ENCODE measurements at regions not wholly inside any gene's neighbourhood (a gene's known extent, or its start where the extent isn't known, plus 50 kb on each side); places are given as distances from the start of the nearest gene placed in this dataset.
"Not testable (repeated sequence)": the region's sequence is repeated elsewhere in the genome, so short reads cannot be mapped to it uniquely, and the experiment has no call there.

DNA sequence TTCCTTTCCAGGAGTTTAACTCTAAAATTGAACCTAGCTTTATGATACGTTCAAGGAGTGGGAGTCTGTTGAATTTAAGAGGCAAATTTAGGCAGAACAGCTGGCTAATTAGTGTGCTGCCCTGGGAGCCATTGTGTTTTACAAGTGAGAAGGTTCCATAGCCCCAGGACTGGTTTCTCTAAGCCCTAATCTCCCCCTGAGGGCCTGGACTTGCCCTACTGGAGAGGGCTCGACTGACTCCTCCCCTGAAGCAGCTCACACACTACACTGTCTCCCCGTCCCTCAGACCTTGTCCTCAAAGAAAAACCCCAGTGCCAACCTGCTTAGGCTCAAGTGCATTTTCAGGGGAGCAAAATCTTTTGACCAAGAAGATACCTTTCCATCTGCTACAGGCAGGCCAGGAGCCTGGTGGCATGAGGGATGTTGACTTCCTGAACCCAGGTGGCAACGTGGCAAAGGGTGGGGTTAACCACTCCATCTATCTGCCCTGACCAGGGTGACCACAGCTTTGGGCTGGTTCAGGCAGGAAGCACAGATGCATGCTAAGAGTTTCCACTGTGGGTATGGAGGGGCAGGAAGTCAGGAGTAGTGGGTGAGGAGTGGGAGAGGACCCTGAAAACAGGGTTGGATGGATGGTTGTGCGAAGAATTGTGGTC lies 68.9 kb upstream of the CARD11 start:
- H3K9ac ChIP-seq (ENCODE audit: low read depth in 1 of 2, low read length in 2 of 2) = no peak overlapping the region
- H3K27me3 ChIP-seq (ENCODE audit: control insufficient read depth in 2 of 2, insufficient read depth in 2 of 2, low read length in 2 of 2) = peaks cover 0 to 6% of the 10 kb centered on the region in 2 donors
- H3K27ac ChIP-seq (ENCODE audit: low read depth in 2 of 2, low read length in 2 of 2) = no peak overlapping the region
- H3K36me3 ChIP-seq (ENCODE audit: control insufficient read depth in 2 of 2, insufficient read depth in 2 of 2, low read length in 2 of 2) = no peaks in the 10 kb centered on the region
- no peak overlapping the region for H3K4me3 ChIP-seq (ENCODE audit: low read length in 2 of 2)
- H3K9me3 ChIP-seq (ENCODE audit: control insufficient read depth in 2 of 2, low read length in 2 of 2) = no peaks in the 10 kb centered on the region
- no peaks in the 10 kb centered on the region for H3K4me1 ChIP-seq (ENCODE audit: control insufficient read depth in 2 of 2, insufficient read depth in 2 of 2, low read length in 2 of 2)

DNA sequence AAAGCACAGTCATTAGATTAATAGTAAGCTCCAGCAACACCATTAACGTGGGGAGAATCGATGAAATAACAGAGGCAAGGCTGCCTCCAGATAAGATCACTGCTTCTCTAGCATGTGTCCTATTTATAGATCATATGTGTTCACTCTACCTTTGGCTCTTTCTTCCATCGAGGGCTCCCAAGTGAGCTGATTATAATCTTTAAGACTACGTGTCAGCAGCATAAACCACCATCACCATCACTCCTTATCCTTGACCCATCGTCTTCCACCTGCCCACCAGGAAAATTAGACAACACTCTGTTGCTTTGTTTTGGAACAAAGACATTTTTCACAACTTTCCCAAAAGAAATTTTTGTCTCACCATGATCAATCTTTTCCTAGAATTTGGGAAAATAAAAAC lies 71.2 kb upstream of the CARD11 start:
- peaks cover 0 to 2% of the 10 kb centered on the region in 2 donors for H3K27me3 ChIP-seq (ENCODE audit: control insufficient read depth in 2 of 2, insufficient read depth in 2 of 2, low read length in 2 of 2)

DNA sequence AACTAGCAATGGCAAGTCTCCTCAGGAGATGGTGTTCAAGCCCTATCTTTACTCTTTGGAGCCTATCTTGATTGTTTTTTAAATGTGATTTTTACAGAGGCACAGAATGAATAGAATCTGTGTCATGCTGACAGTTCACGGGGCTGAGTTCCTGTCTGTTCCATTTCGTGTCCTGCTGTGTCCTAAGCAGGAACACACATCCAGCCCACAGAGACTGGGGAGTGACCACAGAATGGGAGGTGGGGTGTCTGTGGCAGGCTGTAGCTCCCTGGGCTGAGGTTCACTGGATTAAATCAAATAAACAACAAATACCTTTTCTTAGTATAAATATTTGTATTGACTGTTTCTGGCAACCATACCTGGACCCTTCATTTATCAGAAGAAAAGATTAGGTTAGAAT lies 73.4 kb upstream of the CARD11 start:
- Histone ChIP-seq H3K4me1 (ENCODE audit: control insufficient read depth in 2 of 2, insufficient read depth in 2 of 2, low read length in 2 of 2) (no peaks in the 10 kb centered on the region), H3K4me3 (ENCODE audit: low read length in 2 of 2) (no peak overlapping the region), H3K36me3 (ENCODE audit: control insufficient read depth in 2 of 2, insufficient read depth in 2 of 2, low read length in 2 of 2) (no peaks in the 10 kb centered on the region), H3K9ac (ENCODE audit: low read depth in 1 of 2, low read length in 2 of 2) (no peak overlapping the region), H3K9me3 (ENCODE audit: control insufficient read depth in 2 of 2, low read length in 2 of 2) (peaks cover 0 to 6% of the 10 kb centered on the region in 2 donors), H3K27ac (ENCODE audit: low read depth in 2 of 2, low read length in 2 of 2) (no peak overlapping the region), H3K27me3 (ENCODE audit: control insufficient read depth in 2 of 2, insufficient read depth in 2 of 2, low read length in 2 of 2) (peaks cover 0 to 2% of the 10 kb centered on the region in 2 donors)

More for the DNA sequence above, 71.2 kb upstream of the CARD11 start:
- no peak overlapping the region for H3K4me3 ChIP-seq (ENCODE audit: low read length in 2 of 2)
- no peaks in the 10 kb centered on the region for H3K9me3 ChIP-seq (ENCODE audit: control insufficient read depth in 2 of 2, low read length in 2 of 2)
- H3K4me1 ChIP-seq (ENCODE audit: control insufficient read depth in 2 of 2, insufficient read depth in 2 of 2, low read length in 2 of 2) = no peaks in the 10 kb centered on the region
- no peak overlapping the region for H3K27ac ChIP-seq (ENCODE audit: low read depth in 2 of 2, low read length in 2 of 2)
- H3K9ac ChIP-seq (ENCODE audit: low read depth in 1 of 2, low read length in 2 of 2) = no peak overlapping the region
- no peaks in the 10 kb centered on the region for H3K36me3 ChIP-seq (ENCODE audit: control insufficient read depth in 2 of 2, insufficient read depth in 2 of 2, low read length in 2 of 2)

DNA sequence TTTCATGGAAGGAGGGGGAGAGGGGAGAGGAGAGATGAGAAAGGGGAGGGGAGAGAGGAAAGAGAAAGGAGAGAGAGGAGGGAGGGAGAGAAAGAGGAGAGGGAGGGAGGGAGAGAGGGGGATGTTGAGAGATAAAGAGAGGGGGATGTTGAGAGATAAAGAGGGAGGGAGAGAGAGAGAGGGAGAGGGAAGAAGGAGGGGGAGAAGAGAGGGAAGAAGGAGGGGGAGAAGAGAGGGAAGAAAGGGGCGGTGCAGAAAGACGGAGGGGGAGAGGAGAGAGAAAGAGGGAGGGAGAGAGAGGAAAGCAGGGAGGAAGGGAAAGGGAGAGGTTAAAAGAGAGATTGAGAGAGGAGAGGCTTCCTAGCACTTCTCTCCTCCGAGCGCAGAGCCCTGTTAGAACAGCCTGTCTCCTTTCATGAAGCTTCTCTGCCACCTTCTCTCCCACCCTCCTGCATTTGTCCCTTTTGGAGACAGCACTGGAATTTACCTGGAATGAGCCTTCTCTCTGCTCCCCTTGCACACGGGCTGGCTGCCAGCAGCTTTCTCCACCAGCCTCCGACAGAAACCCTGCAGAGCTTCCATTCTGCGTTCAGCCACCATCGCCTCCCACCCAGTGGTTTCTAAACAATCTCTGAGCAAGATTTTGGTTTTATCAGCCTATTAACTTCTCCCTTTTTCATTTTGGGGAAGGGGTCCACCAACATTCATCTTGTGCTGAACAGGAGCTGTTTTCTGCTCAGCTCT lies 74.0 kb upstream of the CARD11 start:
- Histone ChIP-seq H3K27ac (ENCODE audit: low read depth in 2 of 2, low read length in 2 of 2) (no peak overlapping the region), H3K9ac (ENCODE audit: low read depth in 1 of 2, low read length in 2 of 2) (no peak overlapping the region), H3K4me3 (ENCODE audit: low read length in 2 of 2) (no peak overlapping the region), H3K27me3 (ENCODE audit: control insufficient read depth in 2 of 2, insufficient read depth in 2 of 2, low read length in 2 of 2) (peaks cover 0 to 2% of the 10 kb centered on the region in 2 donors), H3K9me3 (ENCODE audit: control insufficient read depth in 2 of 2, low read length in 2 of 2) (peaks cover 0 to 6% of the 10 kb centered on the region in 2 donors), H3K36me3 (ENCODE audit: control insufficient read depth in 2 of 2, insufficient read depth in 2 of 2, low read length in 2 of 2) (no peaks in the 10 kb centered on the region), H3K4me1 (ENCODE audit: control insufficient read depth in 2 of 2, insufficient read depth in 2 of 2, low read length in 2 of 2) (no peaks in the 10 kb centered on the region)

DNA sequence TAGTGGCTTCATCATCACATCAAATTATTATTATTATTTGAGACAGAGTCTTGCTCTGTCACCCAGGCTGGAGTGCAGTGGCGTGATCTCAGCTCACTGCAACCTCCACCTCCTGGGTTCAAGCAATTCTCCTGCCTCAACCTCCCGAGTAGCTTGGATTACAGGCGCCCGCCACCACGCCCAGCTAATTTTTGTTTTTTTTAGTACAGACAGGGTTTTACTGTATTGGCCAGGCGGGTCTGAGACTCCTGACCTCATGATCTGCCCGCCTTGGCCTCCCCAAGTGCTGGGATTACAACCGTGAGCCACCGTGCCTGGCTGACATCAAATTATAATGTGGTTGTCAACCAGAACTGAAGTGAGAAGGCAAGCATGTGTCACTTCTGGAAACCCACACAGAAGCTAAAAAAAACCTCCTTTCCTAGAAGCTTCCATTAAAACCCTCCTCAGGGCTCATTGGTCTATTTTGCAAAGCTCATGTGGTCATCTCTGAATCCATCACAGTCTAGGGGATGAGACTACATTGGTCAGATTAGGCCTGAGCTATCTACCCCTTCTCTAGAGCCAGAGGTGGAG lies 75.8 kb upstream of the CARD11 start:
- H3K27me3 ChIP-seq (ENCODE audit: control insufficient read depth in 2 of 2, insufficient read depth in 2 of 2, low read length in 2 of 2); H3K9ac ChIP-seq (ENCODE audit: low read depth in 1 of 2, low read length in 2 of 2); H3K4me3 ChIP-seq (ENCODE audit: low read length in 2 of 2); H3K36me3 ChIP-seq (ENCODE audit: control insufficient read depth in 2 of 2, insufficient read depth in 2 of 2, low read length in 2 of 2); H3K9me3 ChIP-seq (ENCODE audit: control insufficient read depth in 2 of 2, low read length in 2 of 2); H3K4me1 ChIP-seq (ENCODE audit: control insufficient read depth in 2 of 2, insufficient read depth in 2 of 2, low read length in 2 of 2); H3K27ac ChIP-seq (ENCODE audit: low read depth in 2 of 2, low read length in 2 of 2): not testable (repeated sequence)

DNA sequence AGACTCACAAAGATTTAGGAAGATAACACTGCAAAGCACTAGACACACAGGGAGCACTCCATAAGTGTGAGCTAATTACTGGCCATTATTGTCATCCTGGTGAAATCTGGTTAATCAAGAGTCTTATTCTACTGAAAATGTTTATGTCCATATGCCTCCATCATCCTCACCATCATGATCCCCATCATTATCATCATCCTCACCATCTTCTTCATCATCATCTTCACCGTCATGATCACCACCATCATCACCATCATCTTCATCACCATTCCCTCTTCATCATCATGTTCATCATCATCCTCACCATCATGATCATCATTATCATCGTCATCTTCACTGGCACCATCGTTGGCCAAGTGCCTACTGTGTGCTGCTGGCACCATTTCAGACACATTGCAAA lies 76.3 kb upstream of the CARD11 start:
- H3K27ac ChIP-seq (ENCODE audit: low read depth in 2 of 2, low read length in 2 of 2) = no peak overlapping the region
- no peak overlapping the region for H3K4me3 ChIP-seq (ENCODE audit: low read length in 2 of 2)
- H3K27me3 ChIP-seq (ENCODE audit: control insufficient read depth in 2 of 2, insufficient read depth in 2 of 2, low read length in 2 of 2) = peaks cover 0 to 2% of the 10 kb centered on the region in 2 donors
- H3K9ac ChIP-seq (ENCODE audit: low read depth in 1 of 2, low read length in 2 of 2) = no peak overlapping the region
- H3K9me3 ChIP-seq (ENCODE audit: control insufficient read depth in 2 of 2, low read length in 2 of 2) = peaks cover 0 to 6% of the 10 kb centered on the region in 2 donors
- H3K4me1 ChIP-seq (ENCODE audit: control insufficient read depth in 2 of 2, insufficient read depth in 2 of 2, low read length in 2 of 2) = no peaks in the 10 kb centered on the region
- no peaks in the 10 kb centered on the region for H3K36me3 ChIP-seq (ENCODE audit: control insufficient read depth in 2 of 2, insufficient read depth in 2 of 2, low read length in 2 of 2)

DNA sequence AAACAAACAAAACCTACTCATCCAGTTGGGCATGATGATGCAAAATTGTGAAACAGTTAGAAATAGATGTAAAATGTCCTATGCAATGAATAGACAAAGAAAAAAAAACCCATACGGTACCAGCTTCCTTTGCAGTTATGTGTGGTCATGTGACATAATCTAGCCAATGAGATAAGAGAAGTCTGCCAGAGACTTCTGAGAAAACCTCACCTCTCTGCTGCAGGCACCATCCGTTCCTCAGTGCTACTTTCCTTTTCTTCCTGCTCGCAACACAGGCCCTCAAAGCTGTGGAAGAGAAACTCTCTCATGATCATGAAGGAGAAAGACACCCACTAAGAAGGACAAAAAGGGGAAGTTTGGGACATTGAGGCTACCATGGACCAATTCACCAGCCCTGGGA lies 76.8 kb upstream of the CARD11 start:
- Histone ChIP-seq H3K36me3 (ENCODE audit: control insufficient read depth in 2 of 2, insufficient read depth in 2 of 2, low read length in 2 of 2) (no peaks in the 10 kb centered on the region), H3K27me3 (ENCODE audit: control insufficient read depth in 2 of 2, insufficient read depth in 2 of 2, low read length in 2 of 2) (peaks cover 0 to 2% of the 10 kb centered on the region in 2 donors)

DNA sequence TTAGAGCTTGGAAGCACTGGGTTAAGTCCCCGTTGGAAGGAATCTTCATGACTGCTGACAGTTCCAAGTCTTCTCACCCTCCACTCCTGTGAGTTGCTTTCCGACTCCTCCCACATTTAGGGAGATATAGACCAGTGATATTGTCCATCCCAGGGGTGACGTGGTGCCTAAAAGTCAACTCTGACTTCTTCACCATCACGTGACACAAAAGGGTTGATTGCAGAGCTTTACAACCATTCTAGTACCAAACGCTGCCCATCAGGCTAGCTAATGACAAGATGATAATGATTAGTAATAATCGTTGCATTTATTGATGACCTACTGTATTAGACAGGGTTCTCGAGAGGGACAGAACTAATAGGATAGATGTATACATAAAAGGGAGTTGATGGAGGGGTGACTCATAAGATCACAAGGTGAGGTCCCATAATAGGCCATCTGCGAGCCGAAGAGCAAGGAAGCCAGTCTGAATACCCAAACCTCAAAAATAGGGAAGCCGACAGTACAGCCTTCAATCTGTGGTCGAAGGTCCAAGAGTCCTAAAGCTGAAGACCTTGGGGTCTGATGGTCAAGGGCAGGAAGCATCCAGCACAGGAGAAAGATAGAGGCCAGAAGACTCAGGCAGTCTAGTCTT lies 85.3 kb upstream of the CARD11 start:
- Histone ChIP-seq H3K36me3 (ENCODE audit: control insufficient read depth in 2 of 2, insufficient read depth in 2 of 2, low read length in 2 of 2) (no peaks in the 10 kb centered on the region), H3K9ac (ENCODE audit: low read depth in 1 of 2, low read length in 2 of 2) (no peak overlapping the region), H3K27ac (ENCODE audit: low read depth in 2 of 2, low read length in 2 of 2) (no peak overlapping the region), H3K4me3 (ENCODE audit: low read length in 2 of 2) (no peak overlapping the region), H3K4me1 (ENCODE audit: control insufficient read depth in 2 of 2, insufficient read depth in 2 of 2, low read length in 2 of 2) (no peaks in the 10 kb centered on the region), H3K9me3 (ENCODE audit: control insufficient read depth in 2 of 2, low read length in 2 of 2) (no peaks in the 10 kb centered on the region), H3K27me3 (ENCODE audit: control insufficient read depth in 2 of 2, insufficient read depth in 2 of 2, low read length in 2 of 2) (no peaks in the 10 kb centered on the region)

More for the DNA sequence above, 76.8 kb upstream of the CARD11 start:
- Histone ChIP-seq H3K4me3 (ENCODE audit: low read length in 2 of 2) (no peak overlapping the region), H3K27ac (ENCODE audit: low read depth in 2 of 2, low read length in 2 of 2) (no peak overlapping the region), H3K9me3 (ENCODE audit: control insufficient read depth in 2 of 2, low read length in 2 of 2) (peaks cover 0 to 6% of the 10 kb centered on the region in 2 donors), H3K9ac (ENCODE audit: low read depth in 1 of 2, low read length in 2 of 2) (no peak overlapping the region), H3K4me1 (ENCODE audit: control insufficient read depth in 2 of 2, insufficient read depth in 2 of 2, low read length in 2 of 2) (no peaks in the 10 kb centered on the region)

DNA sequence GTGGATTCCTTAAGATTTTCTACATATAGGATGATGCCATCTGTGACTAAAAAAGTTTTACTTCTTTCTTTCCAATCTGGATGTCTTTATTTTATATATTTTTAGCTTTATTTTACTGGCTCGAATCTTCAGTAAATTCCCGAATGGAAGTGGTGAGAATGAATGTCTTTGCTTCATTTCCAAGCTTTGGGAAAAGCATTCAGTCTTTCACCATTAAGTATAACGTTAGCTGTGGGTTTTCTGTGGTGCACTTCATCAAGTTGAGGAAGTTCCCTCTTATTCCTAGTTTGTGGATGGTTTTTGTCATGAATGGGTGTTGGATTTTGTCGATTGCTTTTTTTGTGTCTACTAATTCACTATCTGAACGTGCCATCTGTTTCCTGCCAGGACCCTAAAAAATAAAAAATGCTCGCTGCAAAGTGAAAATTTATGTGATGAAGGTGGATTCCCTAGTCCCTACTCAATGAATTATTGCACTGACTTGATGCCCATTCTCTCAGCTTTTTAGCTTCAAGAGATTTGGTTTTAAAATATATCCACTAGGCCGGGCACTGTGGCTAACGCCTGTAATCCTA lies 90.2 kb upstream of the CARD11 start:
- H3K4me3 ChIP-seq (ENCODE audit: low read length in 2 of 2) = no peak overlapping the region
- no peaks in the 10 kb centered on the region for H3K27me3 ChIP-seq (ENCODE audit: control insufficient read depth in 2 of 2, insufficient read depth in 2 of 2, low read length in 2 of 2)
- H3K4me1 ChIP-seq (ENCODE audit: control insufficient read depth in 2 of 2, insufficient read depth in 2 of 2, low read length in 2 of 2) = no peaks in the 10 kb centered on the region
- no peaks in the 10 kb centered on the region for H3K36me3 ChIP-seq (ENCODE audit: control insufficient read depth in 2 of 2, insufficient read depth in 2 of 2, low read length in 2 of 2)
- no peak overlapping the region for H3K27ac ChIP-seq (ENCODE audit: low read depth in 2 of 2, low read length in 2 of 2)
- H3K9ac ChIP-seq (ENCODE audit: low read depth in 1 of 2, low read length in 2 of 2) = no peak overlapping the region
- no peaks in the 10 kb centered on the region for H3K9me3 ChIP-seq (ENCODE audit: control insufficient read depth in 2 of 2, low read length in 2 of 2)

DNA sequence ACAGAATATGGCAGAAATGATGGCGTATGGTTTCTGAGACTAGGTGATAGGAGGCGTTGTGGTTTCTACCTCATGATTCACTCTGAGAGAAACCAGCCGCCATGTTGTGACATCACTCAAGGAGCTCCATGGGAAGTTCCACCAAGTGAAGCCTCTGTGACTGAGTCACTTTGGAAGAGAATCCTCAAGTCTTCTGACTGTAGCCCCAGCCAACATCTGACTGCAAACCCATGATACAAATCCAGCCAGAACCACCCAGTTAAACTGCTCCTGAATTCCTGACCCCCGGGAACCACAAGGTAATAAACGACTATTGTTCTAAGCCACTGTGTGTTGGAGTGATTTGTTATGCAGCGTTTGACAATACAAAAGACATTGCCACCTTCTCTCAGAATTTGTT lies 91.1 kb upstream of the CARD11 start:
- Histone ChIP-seq H3K9me3 (ENCODE audit: control insufficient read depth in 2 of 2, low read length in 2 of 2) (no peaks in the 10 kb centered on the region), H3K36me3 (ENCODE audit: control insufficient read depth in 2 of 2, insufficient read depth in 2 of 2, low read length in 2 of 2) (no peaks in the 10 kb centered on the region), H3K27ac (ENCODE audit: low read depth in 2 of 2, low read length in 2 of 2) (no peak overlapping the region), H3K4me3 (ENCODE audit: low read length in 2 of 2) (no peak overlapping the region), H3K9ac (ENCODE audit: low read depth in 1 of 2, low read length in 2 of 2) (no peak overlapping the region), H3K4me1 (ENCODE audit: control insufficient read depth in 2 of 2, insufficient read depth in 2 of 2, low read length in 2 of 2) (no peaks in the 10 kb centered on the region), H3K27me3 (ENCODE audit: control insufficient read depth in 2 of 2, insufficient read depth in 2 of 2, low read length in 2 of 2) (no peaks in the 10 kb centered on the region)

Data from mucosa of rectum (tissue), 2 donors.